GM18520 (cell line): ENCODE measurements at regions not wholly inside any gene's neighbourhood (a gene's known extent, or its start where the extent isn't known, plus 50 kb on each side); places are given as distances from the start of the nearest gene placed in this dataset.

Experiments used
- ATAC-seq: cut with Tn5 transposase; IDR thresholded peaks from one replicate; pipeline ENCODE4 v1.9.1; 2021; ENCODE audit not compliant: unreplicated experiment

- ATAC-seq = no peak
Measured at GRCh38 chr20:1720845-1721475, 63.4 kb upstream of the SIRPG start.

- no peak for ATAC-seq
Measured at GRCh38 chr20:1720226-1720625, 62.6 kb upstream of the SIRPG start.

- no peak for ATAC-seq
Measured at GRCh38 chr20:1718604-1719384, 61.2 kb upstream of the SIRPG start.

- no peak for ATAC-seq
Measured at GRCh38 chr20:1712634-1713624, 55.4 kb upstream of the SIRPG start.

GRCh38 chr20:1711826-1712601 is 54.4 kb upstream of the SIRPG start:
- no peak for ATAC-seq

- ATAC-seq = no peak
Measured at GRCh38 chr20:1711266-1711665, 53.7 kb upstream of the SIRPG start.

GRCh38 chr20:1710484-1710883 is 52.9 kb upstream of the SIRPG start:
- no peak for ATAC-seq

- ATAC-seq = no peak
Measured at GRCh38 chr20:1707588-1708449, 50.2 kb upstream of the SIRPG start.
